ENCODE measurements at regions not wholly inside any gene's neighbourhood (a gene's known extent, or its start where the extent isn't known, plus 50 kb on each side); places are given as distances from the start of the nearest gene placed in this dataset.

- TF ChIP-seq TEAD4 (IDR thresholded peaks at IDR 0.05) (no peak), CEBPB (IDR thresholded peaks at IDR 0.05) (no peak), EGR1 (IDR thresholded peaks at IDR 0.05) (no peak), NFIC (IDR thresholded peaks at IDR 0.05) (no peak), TCF12 (IDR thresholded peaks at IDR 0.05; ENCODE audit: low read depth) (no peak), TAF1 (IDR thresholded peaks at IDR 0.05; ENCODE audit: low read depth) (no peak), YY1 (IDR thresholded peaks at IDR 0.05; ENCODE audit: low read depth) (no peak), EP300 (IDR thresholded peaks at IDR 0.05; ENCODE audit: borderline replicate concordance) (no peak), CREB1 (IDR thresholded peaks at IDR 0.05; ENCODE audit: low read depth) (no peak), ZBTB7A (IDR thresholded peaks at IDR 0.05; ENCODE audit: low read depth) (no peak), REST (IDR thresholded peaks at IDR 0.05; ENCODE audit: low read depth) (no peak), USF1 (IDR thresholded peaks at IDR 0.05) (no peak), FOXM1 (IDR thresholded peaks at IDR 0.05; ENCODE audit: borderline replicate concordance, low read depth) (no peak), MAX (IDR thresholded peaks at IDR 0.05) (no peak), RAD21 (IDR thresholded peaks at IDR 0.05; ENCODE audit: low read depth) (no peak)
Observed at GRCh38 chr5:93082981-93083380, 498.0 kb downstream of the NR2F1-AS1 start.

- TF ChIP-seq CREB1 (IDR thresholded peaks at IDR 0.05; ENCODE audit: low read depth) (no peak), RAD21 (IDR thresholded peaks at IDR 0.05; ENCODE audit: low read depth) (no peak), REST (IDR thresholded peaks at IDR 0.05; ENCODE audit: low read depth) (no peak), TAF1 (IDR thresholded peaks at IDR 0.05; ENCODE audit: low read depth) (no peak), TCF12 (IDR thresholded peaks at IDR 0.05; ENCODE audit: low read depth) (no peak), USF1 (IDR thresholded peaks at IDR 0.05) (no peak), EP300 (IDR thresholded peaks at IDR 0.05; ENCODE audit: borderline replicate concordance) (no peak), EGR1 (IDR thresholded peaks at IDR 0.05) (no peak), TEAD4 (IDR thresholded peaks at IDR 0.05) (no peak), FOXM1 (IDR thresholded peaks at IDR 0.05; ENCODE audit: borderline replicate concordance, low read depth) (no peak)
Observed at GRCh38 chr5:93079046-93079445, 502.0 kb downstream of the NR2F1-AS1 start.

- TF ChIP-seq NFIC (IDR thresholded peaks at IDR 0.05) (peak; percentile 66; the same call in 1 of the 2 replicates), TEAD4 (IDR thresholded peaks at IDR 0.05) (no peak)
Observed at GRCh38 chr5:93078082-93079038, 502.7 kb downstream of the NR2F1-AS1 start.

- no peak for TF ChIP-seq FOXM1 (IDR thresholded peaks at IDR 0.05; ENCODE audit: borderline replicate concordance, low read depth)
- TF ChIP-seq RAD21 (IDR thresholded peaks at IDR 0.05; ENCODE audit: low read depth): no peak
- TF ChIP-seq TCF12 (IDR thresholded peaks at IDR 0.05; ENCODE audit: low read depth): no peak
- TF ChIP-seq USF1 (IDR thresholded peaks at IDR 0.05): no peak
- TF ChIP-seq EP300 (IDR thresholded peaks at IDR 0.05; ENCODE audit: borderline replicate concordance): no peak
- no peak for TF ChIP-seq YY1 (IDR thresholded peaks at IDR 0.05; ENCODE audit: low read depth)
- TF ChIP-seq CREB1 (IDR thresholded peaks at IDR 0.05; ENCODE audit: low read depth): no peak
Observed at GRCh38 chr5:93076566-93076965, 504.5 kb downstream of the NR2F1-AS1 start.

- no peak for TF ChIP-seq TEAD4 (IDR thresholded peaks at IDR 0.05)
Observed at GRCh38 chr5:93076096-93076495, 504.9 kb downstream of the NR2F1-AS1 start.

GRCh38 chr5:93073547-93073946 lies 507.5 kb downstream of the NR2F1-AS1 start:
- TF ChIP-seq EP300 (IDR thresholded peaks at IDR 0.05; ENCODE audit: borderline replicate concordance) (no peak), TEAD4 (IDR thresholded peaks at IDR 0.05) (no peak), YY1 (IDR thresholded peaks at IDR 0.05; ENCODE audit: low read depth) (no peak), CREB1 (IDR thresholded peaks at IDR 0.05; ENCODE audit: low read depth) (no peak), MAX (IDR thresholded peaks at IDR 0.05) (no peak), ZBTB7A (IDR thresholded peaks at IDR 0.05; ENCODE audit: low read depth) (no peak), NFIC (IDR thresholded peaks at IDR 0.05) (no peak)
